MM.1S (cell line): ENCODE measurements at regions not wholly inside any gene's neighbourhood (a gene's known extent, or its start where the extent isn't known, plus 50 kb on each side); places are given as distances from the start of the nearest gene placed in this dataset.

Experiments
- DNase-seq: peaks from one replicate; pipeline ENCODE4 v3.0.0-alpha.2; 2015
- H2AFZ ChIP-seq: fragments of 300-600 bp; sonication (generic); 2 replicates; pipeline ENCODE4 v1.6.0; 2016; ENCODE audit warnings: antibody characterized with exemption, low read length
- H3F3A ChIP-seq: fragments of 300-600 bp; sonication (generic); 2 replicates; pipeline ENCODE4 v1.6.1; 2016; ENCODE audit warnings: mild to moderate bottlenecking, antibody characterized with exemption, low read length, moderate library complexity, mixed read lengths; ENCODE audit not compliant: insufficient read depth
- H3K27ac ChIP-seq: fragments of 300-600 bp; sonication (generic); 2 replicates; pipeline ENCODE4 v1.5.1; 2016; ENCODE audit warnings: mild to moderate bottlenecking, low read length
- H3K27me3 ChIP-seq: fragments of 300-600 bp; sonication (generic); replicated peaks from 2 replicates; pipeline ENCODE4 v1.6.0; 2016; ENCODE audit warnings: low read length; ENCODE audit not compliant: insufficient read depth
- H3K36me3 ChIP-seq: fragments of 300-600 bp; sonication (generic); replicated peaks from 2 replicates; pipeline ENCODE4 v1.6.1; 2016; ENCODE audit warnings: mild to moderate bottlenecking, low read length, mixed read lengths; ENCODE audit not compliant: insufficient read depth
- H3K4me1 ChIP-seq: fragments of 300-600 bp; sonication (generic); 2 replicates; pipeline ENCODE4 v1.6.1; 2016; ENCODE audit warnings: low read length, mixed read lengths
- H3K4me2 ChIP-seq: fragments of 300-600 bp; sonication (generic); 2 replicates; pipeline ENCODE4 v1.6.0; 2016; ENCODE audit warnings: low read depth, low read length
- H3K4me3 ChIP-seq: fragments of 300-600 bp; sonication (generic); 2 replicates; pipeline ENCODE4 v1.5.1; 2016; ENCODE audit warnings: low read length, mixed read lengths
- H3K79me2 ChIP-seq: fragments of 300-600 bp; sonication (generic); 2 replicates; pipeline ENCODE4 v1.6.1; 2016; ENCODE audit warnings: mixed run types, low read length, mixed read lengths
- H3K9ac ChIP-seq: fragments of 300-600 bp; sonication (generic); 2 replicates; pipeline ENCODE4 v1.6.1; 2016; ENCODE audit warnings: low read length, mixed read lengths
- H3K9me2 ChIP-seq: fragments of 300-600 bp; sonication (generic); replicated peaks from 2 replicates; pipeline ENCODE4 v1.6.1; 2016; ENCODE audit warnings: mild to moderate bottlenecking, low read length, mixed read lengths; ENCODE audit not compliant: insufficient read depth
- H3K9me3 ChIP-seq: fragments of 300-600 bp; sonication (generic); replicated peaks from 2 replicates; pipeline ENCODE4 v1.6.1; 2016; ENCODE audit warnings: mild to moderate bottlenecking, low read length, mixed read lengths; ENCODE audit not compliant: insufficient read depth
- H4K20me1 ChIP-seq: fragments of 300-600 bp; sonication (generic); 2 replicates; pipeline ENCODE4 v1.6.1; 2016; ENCODE audit warnings: mild to moderate bottlenecking, low read length, moderate library complexity, mixed read lengths; ENCODE audit not compliant: insufficient read depth
- EZH2 ChIP-seq: fragments of 300-600 bp; sonication (generic); optimal IDR thresholded peaks from 2 replicates; pipeline ENCODE3; 2017; ENCODE audit warnings: low read depth, mild to moderate bottlenecking, antibody characterized with exemption, low read length, mixed read lengths
- EZH2phosphoT487 ChIP-seq: fragments of 300-600 bp; sonication (generic); IDR thresholded peaks from 2 replicates; pipeline ENCODE4 v1.6.1; 2018; ENCODE audit warnings: antibody characterized with exemption, low read length
- TF ChIP-seq, protein P1 (sequence below): fragments of 300-600 bp; sonication (generic); IDR thresholded peaks from 2 replicates; pipeline ENCODE4 v1.5.1; 2016; ENCODE audit warnings: antibody characterized with exemption, low read length, mixed read lengths

DNA sequence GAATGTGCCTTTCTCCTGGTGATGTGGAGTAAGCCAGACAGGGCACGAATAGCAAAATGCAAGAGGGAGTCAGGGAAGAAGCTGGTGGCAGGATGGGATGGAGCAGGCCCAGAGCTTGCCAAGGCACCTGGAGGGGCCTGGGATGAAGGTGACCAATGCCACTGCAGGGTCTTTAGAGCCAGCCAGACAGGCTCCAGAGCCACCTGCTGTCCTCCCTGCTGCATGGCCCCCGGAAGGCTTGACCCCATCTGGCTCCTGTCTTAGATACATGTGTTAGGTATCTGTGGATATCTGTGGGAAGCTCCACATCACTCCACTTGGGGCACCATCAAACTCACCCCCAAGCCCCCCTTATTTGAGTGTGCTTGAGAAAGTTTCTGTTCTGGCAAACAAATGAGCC is 99.9 kb upstream of the ATL2 start:
- no peaks in the 10 kb centered on the region for H3K9me3 ChIP-seq
- H3K9me2 ChIP-seq: no peaks in the 10 kb centered on the region
- H3K4me2 ChIP-seq: no peak overlapping the region
- H3K4me3 ChIP-seq: no peak overlapping the region
- H3F3A ChIP-seq: no peaks in the 10 kb centered on the region
- H3K4me1 ChIP-seq: no peaks in the 10 kb centered on the region
- H3K9ac ChIP-seq: no peak overlapping the region
- TF ChIP-seq EZH2phosphoT487: no peak
- no peak for TF ChIP-seq EZH2
- TF ChIP-seq, protein P1, sequence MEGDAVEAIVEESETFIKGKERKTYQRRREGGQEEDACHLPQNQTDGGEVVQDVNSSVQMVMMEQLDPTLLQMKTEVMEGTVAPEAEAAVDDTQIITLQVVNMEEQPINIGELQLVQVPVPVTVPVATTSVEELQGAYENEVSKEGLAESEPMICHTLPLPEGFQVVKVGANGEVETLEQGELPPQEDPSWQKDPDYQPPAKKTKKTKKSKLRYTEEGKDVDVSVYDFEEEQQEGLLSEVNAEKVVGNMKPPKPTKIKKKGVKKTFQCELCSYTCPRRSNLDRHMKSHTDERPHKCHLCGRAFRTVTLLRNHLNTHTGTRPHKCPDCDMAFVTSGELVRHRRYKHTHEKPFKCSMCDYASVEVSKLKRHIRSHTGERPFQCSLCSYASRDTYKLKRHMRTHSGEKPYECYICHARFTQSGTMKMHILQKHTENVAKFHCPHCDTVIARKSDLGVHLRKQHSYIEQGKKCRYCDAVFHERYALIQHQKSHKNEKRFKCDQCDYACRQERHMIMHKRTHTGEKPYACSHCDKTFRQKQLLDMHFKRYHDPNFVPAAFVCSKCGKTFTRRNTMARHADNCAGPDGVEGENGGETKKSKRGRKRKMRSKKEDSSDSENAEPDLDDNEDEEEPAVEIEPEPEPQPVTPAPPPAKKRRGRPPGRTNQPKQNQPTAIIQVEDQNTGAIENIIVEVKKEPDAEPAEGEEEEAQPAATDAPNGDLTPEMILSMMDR: no peak
- no peaks in the 10 kb centered on the region for H3K27me3 ChIP-seq
- no peaks in the 10 kb centered on the region for H4K20me1 ChIP-seq
- no peak overlapping the region for H2AFZ ChIP-seq
- H3K27ac ChIP-seq: no peak overlapping the region
- no peaks in the 10 kb centered on the region for H3K36me3 ChIP-seq
- no peak for DNase-seq
- no peaks in the 10 kb centered on the region for H3K79me2 ChIP-seq

DNA sequence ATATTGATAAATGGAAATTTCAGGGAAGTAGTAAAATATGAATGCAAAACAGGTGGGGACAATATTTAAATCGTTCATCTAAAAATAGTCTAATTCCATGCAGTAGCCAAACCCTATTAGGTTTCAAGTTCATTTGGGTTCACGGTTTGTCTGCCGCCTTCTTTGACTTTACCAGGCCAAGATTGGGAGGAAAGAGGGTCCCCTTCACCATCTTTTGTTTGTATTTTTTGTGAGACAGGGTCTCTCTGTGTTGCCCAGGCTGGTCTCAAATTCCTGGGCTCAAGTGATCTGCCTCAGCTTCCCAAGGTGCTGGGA is 98.5 kb upstream of the ATL2 start:
- H2AFZ ChIP-seq: no peak overlapping the region
- H3K4me2 ChIP-seq: no peak overlapping the region

DNA sequence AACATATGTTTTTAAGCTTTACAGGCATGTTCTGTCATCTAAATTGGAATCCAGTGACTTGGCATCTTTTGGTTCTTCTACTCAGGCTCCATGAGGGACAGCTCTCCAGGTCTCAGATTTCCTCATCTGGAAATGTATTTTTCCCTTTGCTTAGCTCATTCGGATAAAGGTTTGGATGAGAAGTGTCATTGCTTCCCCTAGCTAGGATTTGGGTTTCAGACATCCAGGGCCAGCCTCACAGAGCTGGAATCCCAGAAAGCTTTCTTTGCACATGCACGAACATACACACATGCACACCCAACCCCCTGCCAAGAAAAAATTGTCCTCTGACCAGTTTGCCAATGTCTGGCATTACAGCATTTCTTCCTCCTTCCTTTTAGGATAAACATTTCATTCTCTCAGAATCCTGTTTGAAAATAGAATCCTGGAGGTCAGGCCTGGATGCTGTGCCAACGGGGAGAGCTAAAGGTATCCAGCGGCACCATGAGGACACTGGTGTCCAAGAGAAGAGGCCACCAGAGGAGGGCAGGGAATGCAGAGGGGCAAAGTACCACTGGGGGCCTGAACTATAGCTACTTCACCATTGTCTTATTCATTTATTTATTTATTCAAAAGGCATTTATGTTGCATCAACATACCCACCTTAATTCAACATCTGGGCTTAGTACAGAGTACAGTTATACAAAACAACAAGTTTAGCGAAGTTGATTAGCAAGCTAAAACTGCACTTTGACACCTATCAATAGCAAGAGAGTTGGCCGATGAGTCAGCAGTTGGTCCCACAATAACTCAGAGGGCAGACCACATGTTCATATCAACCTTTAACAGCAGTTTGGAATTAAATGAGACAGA is 97.9 kb upstream of the ATL2 start:
- Histone ChIP-seq H2AFZ (no peak overlapping the region), H3K9me3 (no peaks in the 10 kb centered on the region), H3F3A (no peaks in the 10 kb centered on the region), H3K27me3 (no peaks in the 10 kb centered on the region), H3K36me3 (no peaks in the 10 kb centered on the region), H3K9ac (no peak overlapping the region), H3K4me1 (no peaks in the 10 kb centered on the region), H3K9me2 (no peaks in the 10 kb centered on the region), H3K27ac (no peak overlapping the region), H4K20me1 (no peaks in the 10 kb centered on the region), H3K4me2 (no peak overlapping the region), H3K79me2 (no peaks in the 10 kb centered on the region), H3K4me3 (no peak overlapping the region)
- DNase-seq: no peak
- TF ChIP-seq EZH2phosphoT487 (no peak), EZH2 (no peak)
- TF ChIP-seq, protein P1: no peak

More for the DNA sequence above, 98.5 kb upstream of the ATL2 start:
- Histone ChIP-seq H3K4me1 (no peaks in the 10 kb centered on the region), H3K9me2 (no peaks in the 10 kb centered on the region), H3K4me3 (no peak overlapping the region), H3K9ac (no peak overlapping the region), H3K36me3 (no peaks in the 10 kb centered on the region), H3K79me2 (no peaks in the 10 kb centered on the region), H3K27ac (no peak overlapping the region), H4K20me1 (no peaks in the 10 kb centered on the region), H3F3A (no peaks in the 10 kb centered on the region), H3K9me3 (no peaks in the 10 kb centered on the region), H3K27me3 (no peaks in the 10 kb centered on the region)
- DNase-seq: no peak
- TF ChIP-seq, protein P1: no peak
- no peak for TF ChIP-seq EZH2
- TF ChIP-seq EZH2phosphoT487: no peak
